Embryonic facial prominence (tissue), 1 donor: ENCODE measurements at regions not wholly inside any gene's neighbourhood (a gene's known extent, or its start where the extent isn't known, plus 50 kb on each side); places are given as distances from the start of the nearest gene placed in this dataset.

ENCODE experiments used
- DNase-seq: peaks from one replicate; pipeline ENCODE4 v3.0.0-alpha.2; 2016; ENCODE audit errors: extremely low spot score

DNA sequence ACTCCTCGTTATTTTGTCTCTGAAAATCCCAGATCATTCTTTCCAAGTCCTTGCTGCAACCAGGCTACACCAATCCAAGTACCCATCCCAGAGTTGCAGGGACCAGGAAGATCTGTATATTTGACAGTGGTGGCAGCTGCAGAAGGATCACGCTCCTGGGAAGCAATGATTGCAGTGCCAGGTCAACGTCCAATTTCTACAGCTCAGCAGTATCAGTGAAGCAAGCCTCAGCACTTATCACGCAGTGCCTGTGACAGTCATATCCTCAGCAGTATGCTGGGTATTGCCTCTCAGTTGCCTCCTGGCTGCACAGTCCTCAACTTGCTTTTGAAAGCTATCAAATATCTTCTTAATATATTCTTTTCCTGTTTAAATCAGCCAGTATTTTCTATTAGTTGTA, 66.7 kb downstream of the BARHL2 start:
- DNase-seq, result no peak

GRCh38 chr1:90640325-90640724, 76.8 kb downstream of the BARHL2 start:
- DNase-seq, result no peak

DNA sequence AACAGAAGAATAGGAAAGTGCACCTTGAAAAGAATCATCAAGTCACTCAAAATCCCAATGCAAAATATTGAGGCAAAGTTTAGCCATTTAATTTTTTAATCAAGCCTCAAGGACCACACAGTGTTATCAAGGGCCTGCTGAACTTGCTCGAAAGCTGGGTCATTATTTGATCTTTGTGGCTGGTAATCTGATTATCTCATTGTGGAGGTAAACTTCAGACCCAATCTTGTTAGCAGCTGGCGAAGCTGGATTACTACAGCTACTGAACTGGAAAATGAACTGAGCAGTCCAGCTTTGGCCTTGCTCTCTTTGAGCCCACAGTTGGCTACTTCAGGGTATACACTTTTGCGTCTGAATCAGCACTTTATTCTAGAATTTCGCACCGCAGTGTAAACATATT, 94.4 kb downstream of the BARHL2 start:
- no peak for DNase-seq

GRCh38 chr1:90621986-90622385, 95.1 kb downstream of the BARHL2 start:
- DNase-seq, result no peak

- DNase-seq, result no peak
Measured at GRCh38 chr1:90616395-90616794, 100.7 kb downstream of the BARHL2 start.

DNA sequence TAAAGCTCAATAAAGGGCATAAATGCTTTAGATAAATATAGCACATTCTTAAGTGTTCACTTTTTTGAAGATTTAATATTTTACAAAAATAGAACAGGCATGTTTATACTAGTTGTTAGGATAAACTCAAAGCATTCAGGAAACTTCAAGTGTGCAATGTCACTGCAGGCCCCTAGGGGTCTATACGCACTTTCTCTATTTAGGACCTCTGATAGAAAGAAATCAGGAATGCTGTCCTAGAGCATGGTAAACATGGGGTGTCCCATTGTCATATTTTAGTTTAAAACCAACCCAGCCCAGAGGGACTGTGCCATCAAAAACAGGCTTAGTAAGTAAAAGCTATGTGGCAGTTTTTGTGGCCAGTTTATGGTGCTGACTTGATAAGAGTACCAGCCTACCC, 102.2 kb downstream of the BARHL2 start:
- no peak for DNase-seq

DNA sequence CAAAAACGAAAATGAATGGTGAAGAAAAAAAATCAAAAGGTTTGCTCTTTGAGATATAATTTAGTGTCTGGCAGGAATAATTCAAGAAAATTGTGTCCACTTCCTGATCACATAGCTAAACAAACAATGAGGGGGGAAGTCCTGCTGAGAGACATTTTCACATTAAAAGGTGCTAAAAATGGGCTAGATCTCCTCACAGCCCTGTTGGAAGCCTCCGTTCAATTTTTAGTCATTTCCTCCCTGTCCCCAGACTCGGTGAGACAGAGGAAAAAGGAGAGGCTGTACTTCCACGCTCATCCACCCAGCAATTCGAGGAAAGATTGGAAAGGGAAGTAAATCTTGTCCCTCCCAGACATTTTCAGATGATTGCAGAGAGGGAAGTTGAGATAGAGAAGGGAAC, 103.7 kb downstream of the BARHL2 start:
- DNase-seq, result no peak

- no peak for DNase-seq
Measured at GRCh38 chr1:90612033-90612432, 105.1 kb downstream of the BARHL2 start.

DNA sequence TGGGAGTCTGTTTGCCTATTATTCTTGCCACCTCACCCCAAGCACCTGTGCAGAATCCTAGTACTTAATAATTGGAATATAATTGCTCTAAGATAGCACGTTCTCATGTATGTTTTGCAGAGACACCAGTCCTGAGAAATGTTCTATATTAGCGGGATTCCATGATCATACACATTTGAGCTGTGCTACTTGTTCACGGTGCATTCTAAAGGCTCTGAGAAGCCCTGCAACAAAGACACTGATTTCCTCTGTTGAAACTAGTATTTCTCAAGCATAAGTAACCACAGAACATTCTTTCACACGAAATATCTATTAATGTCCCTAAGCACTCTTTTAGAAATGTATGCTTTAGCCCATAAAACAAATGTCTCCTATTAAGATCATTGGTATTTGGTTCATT, 109.4 kb downstream of the BARHL2 start:
- no peak for DNase-seq

DNA sequence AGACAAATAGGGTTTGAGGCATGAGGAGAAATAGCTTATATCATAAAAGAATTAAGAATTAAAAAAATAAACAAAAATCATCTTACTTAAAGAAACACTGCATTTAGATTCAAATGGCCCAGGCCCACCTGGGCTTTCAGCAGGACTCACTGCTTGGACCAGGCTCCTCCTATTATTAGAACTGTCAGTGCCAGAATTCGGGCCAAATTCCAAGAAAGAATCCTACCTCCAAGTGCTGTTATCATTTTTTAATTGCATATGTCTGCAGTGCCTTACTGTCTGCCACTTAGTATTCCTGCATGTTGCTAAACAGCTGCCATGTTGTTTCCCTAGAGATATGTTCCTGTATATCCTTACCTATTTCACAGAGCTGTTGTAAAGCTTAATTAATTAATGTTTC, 112.0 kb downstream of the BARHL2 start:
- no peak for DNase-seq

- no peak for DNase-seq
Measured at GRCh38 chr1:90593312-90593711, 123.8 kb downstream of the BARHL2 start.

DNA sequence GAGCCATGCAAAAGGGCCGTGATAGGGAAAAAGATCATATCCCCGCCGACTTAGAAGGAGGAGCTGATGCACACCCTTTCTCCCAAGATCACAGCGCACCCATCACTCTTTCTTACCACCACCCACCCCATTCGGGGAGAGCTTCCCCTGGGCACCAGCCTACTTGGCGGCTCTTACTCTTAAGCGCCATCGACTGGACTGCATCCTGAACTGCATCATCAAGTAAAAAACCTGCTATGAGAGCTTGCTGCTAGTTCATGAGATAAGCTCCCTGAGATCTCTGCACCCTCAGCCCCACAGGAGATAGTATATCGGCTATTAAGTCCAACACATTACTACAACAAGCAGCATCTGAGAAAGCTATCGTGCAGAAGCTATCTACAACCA, 125.1 kb downstream of the BARHL2 start:
- DNase-seq, result no peak

DNA sequence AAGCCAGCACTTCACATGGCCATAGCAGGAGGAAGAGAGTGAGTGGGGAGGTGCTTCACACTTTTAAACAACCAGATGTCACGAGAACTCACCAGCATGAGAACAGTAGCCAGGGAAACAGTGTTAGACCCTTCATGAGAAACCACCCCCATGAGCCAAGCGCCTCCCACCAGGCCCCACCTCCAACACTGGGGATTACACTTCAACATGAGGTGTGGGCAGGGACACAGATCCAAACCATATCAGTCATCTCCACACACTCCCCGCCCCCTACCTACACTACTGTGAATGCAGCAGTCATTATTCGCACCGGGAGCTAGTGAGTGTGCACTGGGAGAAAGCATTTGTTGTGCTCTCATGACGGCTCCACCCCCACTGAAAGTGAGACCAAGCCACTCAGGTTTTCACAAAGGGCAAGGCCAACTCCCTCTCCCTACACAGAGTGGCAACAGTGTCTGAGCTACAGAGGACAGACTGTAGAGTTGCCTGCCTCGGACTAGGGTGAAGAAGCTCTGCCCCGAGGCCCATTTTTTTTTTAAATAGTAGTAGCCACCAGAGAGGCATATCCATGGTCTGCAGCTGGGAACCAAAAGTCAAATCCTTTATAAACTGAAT, 125.6 kb downstream of the BARHL2 start:
- no peak for DNase-seq

DNA sequence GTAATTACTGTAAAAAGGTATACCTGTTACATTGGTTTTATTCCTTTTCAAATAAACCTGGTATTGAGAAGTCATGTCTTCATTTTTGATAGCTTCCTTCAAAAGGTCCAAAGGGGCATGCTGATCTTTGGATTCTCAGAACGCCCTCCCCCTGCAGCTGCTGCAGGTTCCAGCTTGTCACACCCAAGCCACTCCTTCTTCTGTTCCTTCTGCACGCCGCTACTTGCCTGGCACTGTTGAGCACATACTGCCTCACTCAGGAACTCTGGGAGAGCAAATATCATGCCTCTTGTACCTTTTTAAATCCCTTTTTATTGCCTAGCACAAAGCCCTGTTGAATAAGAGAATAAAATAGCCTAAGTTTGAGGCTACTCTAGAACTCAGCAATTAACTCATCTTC, 136.9 kb downstream of the BARHL2 start:
- DNase-seq, result no peak

GRCh38 chr1:90579212-90579802, 137.8 kb downstream of the BARHL2 start:
- DNase-seq, result no peak

- no peak for DNase-seq
Measured at GRCh38 chr1:90574692-90575370, 142.3 kb downstream of the BARHL2 start.

DNA sequence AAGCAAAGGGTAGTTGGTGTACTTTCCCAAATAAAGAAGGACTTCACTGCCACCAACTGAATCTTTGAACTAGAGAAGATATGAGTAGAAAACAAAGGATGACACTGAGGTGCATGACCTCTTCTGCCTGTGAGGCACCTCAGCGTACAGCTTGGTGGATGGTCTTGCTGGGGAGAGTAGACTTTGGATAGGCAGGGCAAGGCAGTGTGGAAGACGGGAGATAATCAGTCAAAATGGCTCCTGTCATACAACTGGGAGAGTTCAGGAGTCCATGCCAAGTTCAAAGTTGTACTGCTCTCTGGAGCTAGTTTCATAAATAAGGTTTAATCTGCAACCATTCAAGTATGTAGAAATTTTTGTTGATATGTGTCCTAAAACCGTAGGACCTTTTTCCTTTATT, 143.4 kb downstream of the BARHL2 start:
- no peak for DNase-seq

DNA sequence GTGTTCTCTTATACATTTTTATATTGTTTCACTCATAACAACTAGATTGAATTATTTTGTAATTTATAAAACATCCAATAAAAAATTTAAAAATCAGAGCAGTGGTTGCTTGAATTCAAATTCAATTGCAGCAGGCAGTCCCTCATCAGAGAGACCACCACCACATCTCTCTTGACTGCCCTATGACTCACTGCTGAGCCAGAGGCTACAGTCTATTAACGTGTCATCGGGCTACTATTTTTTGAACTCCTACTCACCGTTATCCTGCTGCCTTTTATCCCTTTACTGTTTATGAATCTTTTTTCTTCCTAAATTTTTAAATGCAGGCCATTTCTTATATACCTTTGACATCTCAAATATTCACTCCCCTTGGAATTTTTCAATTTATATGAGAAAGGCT, 144.7 kb downstream of the BARHL2 start:
- no peak for DNase-seq

DNA sequence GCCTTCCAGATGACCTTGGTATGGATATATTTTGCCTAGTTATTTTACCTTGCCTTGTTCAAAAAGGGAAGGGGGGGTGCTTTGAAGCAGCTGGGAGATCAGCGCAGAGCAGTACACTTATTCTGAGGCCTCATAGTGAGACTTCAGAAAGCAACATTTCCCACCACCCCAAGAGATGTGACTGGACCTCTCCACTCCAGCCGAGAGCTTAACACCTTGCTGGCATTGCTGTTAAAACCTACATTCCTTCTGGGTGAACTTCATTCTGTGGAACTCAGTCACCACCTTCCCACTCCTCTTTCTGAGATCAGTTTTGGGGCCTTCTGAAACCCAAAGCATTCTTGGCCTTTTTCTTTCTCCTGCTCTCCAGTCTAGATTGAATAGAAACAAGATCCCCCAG, 148.7 kb downstream of the BARHL2 start:
- no peak for DNase-seq

DNA sequence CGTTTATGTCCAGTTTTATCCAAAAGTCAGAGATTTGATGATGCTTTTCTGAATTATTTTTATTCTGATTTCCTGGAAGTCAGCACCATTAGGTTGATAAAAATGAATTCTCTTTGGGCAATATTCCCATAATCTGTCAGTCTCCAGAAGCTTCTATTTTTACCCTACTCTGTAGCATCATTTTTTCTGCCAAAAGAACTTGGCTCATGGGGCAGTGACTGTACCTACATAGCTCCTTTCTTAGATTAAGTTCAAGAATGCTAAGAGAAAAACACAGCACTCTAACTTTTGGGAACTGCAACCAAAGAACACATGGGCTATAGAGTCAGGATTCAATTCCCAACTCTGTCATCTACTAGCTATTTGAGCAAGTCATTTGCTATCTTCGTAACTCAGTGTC, 152.9 kb downstream of the BARHL2 start:
- no peak for DNase-seq

DNA sequence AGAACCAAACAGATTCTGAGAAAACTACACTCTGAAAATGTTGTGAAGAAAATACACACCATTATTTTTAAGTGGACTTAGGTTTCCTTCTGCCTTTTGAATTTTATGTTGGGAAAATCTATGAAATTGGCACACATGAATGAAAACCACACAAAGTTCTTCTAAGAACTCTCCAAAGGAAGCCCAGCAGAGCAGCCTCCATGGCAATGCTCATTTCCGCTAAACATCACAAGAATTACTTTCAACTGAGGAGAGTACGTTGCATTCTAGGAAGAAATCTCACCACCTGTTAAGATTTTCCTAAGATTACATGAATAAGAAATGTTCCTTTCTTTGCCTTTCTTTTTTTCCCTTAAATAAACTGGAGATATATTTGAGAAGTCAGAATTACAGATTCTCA, 154.2 kb downstream of the BARHL2 start:
- no peak for DNase-seq

DNA sequence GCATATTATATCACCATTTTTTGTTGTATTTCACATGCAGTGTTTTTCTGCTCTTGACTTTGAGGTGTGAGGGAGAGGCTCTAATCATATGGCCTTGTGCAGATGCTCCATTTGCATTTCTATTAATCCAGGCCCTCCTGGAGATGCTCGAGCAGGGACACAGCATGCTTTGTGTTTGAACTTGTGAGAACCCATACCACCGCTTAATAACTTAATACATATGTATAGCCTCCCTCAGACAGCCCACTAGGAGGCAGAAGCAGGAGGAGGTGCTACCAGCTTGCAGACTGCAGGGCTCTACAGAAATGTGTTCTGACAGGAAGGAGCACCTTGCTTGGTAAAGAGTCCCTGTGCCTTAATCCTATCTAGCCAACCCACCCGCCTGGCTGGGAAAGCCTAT, 155.2 kb downstream of the BARHL2 start:
- DNase-seq, result no peak

GRCh38 chr1:90561103-90561783, 155.9 kb downstream of the BARHL2 start:
- DNase-seq, result no peak
